ENCODE measurements at regions not wholly inside any gene's neighbourhood (a gene's known extent, or its start where the extent isn't known, plus 50 kb on each side); places are given as distances from the start of the nearest gene placed in this dataset.
A peak's percentile ranks its signal among the peaks of the same experiment; 100 is the strongest.
"Not testable (repeated sequence)": the region's sequence is repeated elsewhere in the genome, so short reads cannot be mapped to it uniquely, and the experiment has no call there.

- DNase-seq (ENCODE audit: low spot score), result no peak
Measured at GRCh38 chr4:114087596-114088230, 108.3 kb upstream of the ARSJ start.

- DNase-seq (ENCODE audit: low spot score), result no peak
Measured at GRCh38 chr4:114088481-114088880, 109.0 kb upstream of the ARSJ start.

GRCh38 chr4:114091546-114091945 lies 112.1 kb upstream of the ARSJ start:
- DNase-seq (ENCODE audit: low spot score), result no peak

- DNase-seq (ENCODE audit: low spot score), result no peak
Measured at GRCh38 chr4:114093221-114093715, 113.8 kb upstream of the ARSJ start.

- no peak for DNase-seq (ENCODE audit: low spot score)
Measured at GRCh38 chr4:114100288-114101031, 121.0 kb upstream of the ARSJ start.

- DNase-seq (ENCODE audit: low spot score), result no peak
Measured at GRCh38 chr4:114103908-114104307, 124.5 kb upstream of the ARSJ start.

- no peak for DNase-seq (ENCODE audit: low spot score)
Measured at GRCh38 chr4:114108869-114109268, 129.4 kb upstream of the ARSJ start.

- DNase-seq (ENCODE audit: low spot score), result no peak
Measured at GRCh38 chr4:114109776-114110175, 130.3 kb upstream of the ARSJ start.

GRCh38 chr4:114115526-114115925 lies 136.1 kb upstream of the ARSJ start:
- no peak for DNase-seq (ENCODE audit: low spot score)

- DNase-seq (ENCODE audit: low spot score), result no peak
Measured at GRCh38 chr4:114116861-114117260, 137.4 kb upstream of the ARSJ start.

GRCh38 chr4:114121221-114121620 lies 141.8 kb upstream of the ARSJ start:
- no peak for DNase-seq (ENCODE audit: low spot score)

GRCh38 chr4:114132199-114132598 lies 152.8 kb upstream of the ARSJ start:
- DNase-seq (ENCODE audit: low spot score), result no peak

- no peak for DNase-seq (ENCODE audit: low spot score)
Measured at GRCh38 chr4:114132830-114133229, 153.4 kb upstream of the ARSJ start.

- no peak for DNase-seq (ENCODE audit: low spot score)
Measured at GRCh38 chr4:114136069-114136468, 156.6 kb upstream of the ARSJ start.

- DNase-seq (ENCODE audit: low spot score), result no peak
Measured at GRCh38 chr4:114137984-114138383, 158.5 kb upstream of the ARSJ start.

- peak; percentile 23 for DNase-seq (ENCODE audit: low spot score)
Measured at GRCh38 chr4:114146947-114147618, 167.6 kb upstream of the ARSJ start.

GRCh38 chr4:114147619-114148208 lies 168.3 kb upstream of the ARSJ start:
- DNase-seq (ENCODE audit: low spot score), result not testable (repeated sequence)

- not testable (repeated sequence) for DNase-seq (ENCODE audit: low spot score)
Measured at GRCh38 chr4:114148372-114149070, 169.1 kb upstream of the ARSJ start.

GRCh38 chr4:114156371-114156770 lies 176.9 kb upstream of the ARSJ start:
- no peak for DNase-seq (ENCODE audit: low spot score)

GRCh38 chr4:114161809-114162208 lies 182.4 kb upstream of the ARSJ start:
- DNase-seq (ENCODE audit: low spot score), result peak; percentile 8

- DNase-seq (ENCODE audit: low spot score), result no peak
Measured at GRCh38 chr4:114163051-114163450, 183.6 kb upstream of the ARSJ start.

GRCh38 chr4:114173968-114174367 lies 194.5 kb upstream of the ARSJ start:
- no peak for DNase-seq (ENCODE audit: low spot score)

Measured in HuH-7 (cell line).